Tibial nerve (tissue), 4 donors: ENCODE measurements at regions not wholly inside any gene's neighbourhood (a gene's known extent, or its start where the extent isn't known, plus 50 kb on each side); places are given as distances from the start of the nearest gene placed in this dataset.

ENCODE experiments used
- DNase-seq, 2 donors: peaks; one replicate each; pipeline ENCODE4 v3.0.0-alpha.2; 2019; ENCODE audit warnings: low spot score in 2 of 2
- H3K27ac ChIP-seq, 4 donors: fragments of 200-600 bp; sonication (generic) in 3 of 4; one replicate each; pipeline ENCODE4 v1.5.1; 2017 to 2019; ENCODE audit warnings: mild to moderate bottlenecking in 1 of 4
- H3K27me3 ChIP-seq, 2 donors: fragments of 200-600 bp; sonication (generic) in 1 of 2; one replicate each; pipeline versions ENCODE4 v1.5.1 to v1.6.0; 2017 to 2019
- H3K36me3 ChIP-seq, 3 donors: fragments of 200-600 bp; sonication (generic); one replicate each; pipeline ENCODE4 v1.5.1; 2018 to 2019
- H3K4me1 ChIP-seq, 4 donors: fragments of 200-600 bp; sonication (generic) in 3 of 4; one replicate each; pipeline ENCODE4 v1.5.1; 2017 to 2019
- H3K4me3 ChIP-seq, 4 donors: fragments of 200-600 bp; sonication (generic) in 3 of 4; one replicate each; pipeline ENCODE4 v1.5.1; 2017 to 2019; ENCODE audit warnings: mild to moderate bottlenecking in 1 of 4, moderate library complexity in 1 of 4
- H3K9me3 ChIP-seq, 4 donors: fragments of 200-600 bp; sonication (generic) in 3 of 4; one replicate each; pipeline ENCODE4 v1.5.1; 2017 to 2019
- EP300 ChIP-seq, 2 donors: sonication (generic); formaldehyde crosslinking; IDR thresholded peaks; one replicate each; pipeline ENCODE4 v1.6.1; 2017; ENCODE audit warnings: antibody characterized with exemption in 2 of 2, mild to moderate bottlenecking in 1 of 2
- POLR2A ChIP-seq, 2 donors: fragments of 450-650 bp; IDR thresholded peaks; one replicate each; pipeline ENCODE4 v1.6.1; 2017; ENCODE audit warnings: antibody characterized with exemption in 2 of 2, mild to moderate bottlenecking in 2 of 2, moderate library complexity in 2 of 2
- WGBS, 2 donors: methylation state at CpG; one replicate each; pipeline ENCODE4 v1.1.5; 2018; 5-methylcytosine and 5-hydroxymethylcytosine counted together
- TF ChIP-seq, protein P1 (sequence below), 5 experiments: fragments of 200-600 bp in 3 of 5; fragments of 450-650 bp in 2 of 5; sonication (generic) in 3 of 5; IDR thresholded peaks; one replicate each; pipeline ENCODE4 v1.5.1; 2016 to 2019; ENCODE audit warnings: antibody characterized with exemption in 5 of 5, mild to moderate bottlenecking in 3 of 5, moderate library complexity in 2 of 5

DNA sequence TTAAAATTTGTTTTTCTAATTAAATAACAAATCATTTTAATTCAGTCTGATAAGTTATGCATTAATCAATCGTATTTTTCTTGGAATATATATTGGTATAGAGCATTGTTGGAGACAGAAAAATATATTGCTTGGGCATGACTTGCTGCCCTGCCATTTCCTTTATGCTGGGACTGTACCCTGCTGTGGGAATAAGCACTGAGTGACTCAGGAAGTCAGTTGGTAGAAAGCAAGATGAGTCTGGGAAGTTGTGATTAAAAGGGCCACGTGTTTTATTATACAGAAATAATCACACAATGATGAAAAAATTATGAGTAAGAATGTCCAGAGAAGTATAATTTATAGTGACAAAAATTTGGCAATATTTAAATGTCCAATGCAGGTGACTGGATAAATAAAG is 139.5 kb downstream of the KIF18A start:
- Histone ChIP-seq H3K4me3 (no peak overlapping the region), H3K9me3 (no peaks in the 10 kb centered on the region), H3K27ac (no peak overlapping the region), H3K36me3 (no peaks in the 10 kb centered on the region), H3K4me1 (no peaks in the 10 kb centered on the region), H3K27me3 (no peaks in the 10 kb centered on the region)
- TF ChIP-seq POLR2A (IDR thresholded peaks at IDR 0.05): no peak
- no peak for TF ChIP-seq EP300 (IDR thresholded peaks at IDR 0.05)
- TF ChIP-seq, protein P1, sequence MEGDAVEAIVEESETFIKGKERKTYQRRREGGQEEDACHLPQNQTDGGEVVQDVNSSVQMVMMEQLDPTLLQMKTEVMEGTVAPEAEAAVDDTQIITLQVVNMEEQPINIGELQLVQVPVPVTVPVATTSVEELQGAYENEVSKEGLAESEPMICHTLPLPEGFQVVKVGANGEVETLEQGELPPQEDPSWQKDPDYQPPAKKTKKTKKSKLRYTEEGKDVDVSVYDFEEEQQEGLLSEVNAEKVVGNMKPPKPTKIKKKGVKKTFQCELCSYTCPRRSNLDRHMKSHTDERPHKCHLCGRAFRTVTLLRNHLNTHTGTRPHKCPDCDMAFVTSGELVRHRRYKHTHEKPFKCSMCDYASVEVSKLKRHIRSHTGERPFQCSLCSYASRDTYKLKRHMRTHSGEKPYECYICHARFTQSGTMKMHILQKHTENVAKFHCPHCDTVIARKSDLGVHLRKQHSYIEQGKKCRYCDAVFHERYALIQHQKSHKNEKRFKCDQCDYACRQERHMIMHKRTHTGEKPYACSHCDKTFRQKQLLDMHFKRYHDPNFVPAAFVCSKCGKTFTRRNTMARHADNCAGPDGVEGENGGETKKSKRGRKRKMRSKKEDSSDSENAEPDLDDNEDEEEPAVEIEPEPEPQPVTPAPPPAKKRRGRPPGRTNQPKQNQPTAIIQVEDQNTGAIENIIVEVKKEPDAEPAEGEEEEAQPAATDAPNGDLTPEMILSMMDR (IDR thresholded peaks at IDR 0.05): no peak
- no peak for DNase-seq
- 71 to 76% methylated on average over 2 of the region's 2 CpGs for WGBS, 2 donors

DNA sequence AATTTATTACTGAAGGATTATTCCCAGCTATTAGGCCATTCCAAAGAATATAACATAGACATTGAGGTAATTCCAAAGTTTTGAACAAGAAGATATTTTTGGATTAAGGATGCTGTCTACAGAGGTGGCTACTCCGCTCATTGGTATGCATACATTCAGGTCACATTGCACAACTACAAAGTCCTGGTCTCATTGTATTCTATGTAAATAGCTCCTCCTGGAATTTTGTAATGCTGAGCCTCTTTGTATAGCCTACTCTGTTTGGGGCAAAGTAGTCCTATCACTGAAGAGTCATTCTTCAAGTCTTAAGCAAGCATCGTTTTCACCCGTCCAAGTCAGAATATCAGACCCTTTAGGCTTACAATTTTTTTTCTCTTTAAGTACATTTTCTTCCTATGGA is 142.4 kb downstream of the KIF18A start:
- Histone ChIP-seq H3K27me3 (no peaks in the 10 kb centered on the region), H3K4me3 (no peak overlapping the region), H3K36me3 (no peaks in the 10 kb centered on the region), H3K27ac (no peak overlapping the region), H3K9me3 (no peaks in the 10 kb centered on the region), H3K4me1 (no peaks in the 10 kb centered on the region)
- no peak for DNase-seq
- TF ChIP-seq EP300 (IDR thresholded peaks at IDR 0.05) (no peak), POLR2A (IDR thresholded peaks at IDR 0.05) (no peak)
- TF ChIP-seq, protein P1 (IDR thresholded peaks at IDR 0.05): no peak
- 76 to 82% methylated on average over 3 of the region's 3 CpGs for WGBS, 2 donors

DNA sequence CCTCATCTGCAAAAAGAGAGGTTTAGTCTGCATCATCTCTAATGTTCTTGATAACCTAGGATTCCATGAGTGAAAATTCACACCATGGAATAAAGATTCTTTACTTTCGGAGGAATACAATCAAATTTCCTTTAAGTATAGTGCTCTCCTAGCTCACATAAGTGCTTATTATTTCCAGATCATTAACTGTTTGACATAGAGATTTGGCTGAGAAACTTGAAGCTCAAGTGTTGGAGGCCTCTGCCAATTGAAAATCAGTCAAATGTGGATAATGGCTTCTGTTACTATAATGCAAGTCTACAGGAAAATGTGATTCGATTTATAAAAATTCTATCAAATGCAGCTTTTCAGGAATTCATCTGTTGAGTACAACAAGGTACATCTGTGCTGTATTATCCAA is 144.6 kb downstream of the KIF18A start:
- DNase-seq: no peak
- no peaks in the 10 kb centered on the region for H3K27me3 ChIP-seq
- no peak for TF ChIP-seq EP300 (IDR thresholded peaks at IDR 0.05)
- TF ChIP-seq, protein P1 (IDR thresholded peaks at IDR 0.05): no peak
- TF ChIP-seq POLR2A (IDR thresholded peaks at IDR 0.05): no peak
- H3K4me1 ChIP-seq: no peaks in the 10 kb centered on the region
- WGBS, 2 donors: 67 to 79% methylated on average over 2 of the region's 2 CpGs
- no peak overlapping the region for H3K4me3 ChIP-seq
- H3K9me3 ChIP-seq: no peaks in the 10 kb centered on the region
- no peaks in the 10 kb centered on the region for H3K36me3 ChIP-seq
- no peak overlapping the region for H3K27ac ChIP-seq

DNA sequence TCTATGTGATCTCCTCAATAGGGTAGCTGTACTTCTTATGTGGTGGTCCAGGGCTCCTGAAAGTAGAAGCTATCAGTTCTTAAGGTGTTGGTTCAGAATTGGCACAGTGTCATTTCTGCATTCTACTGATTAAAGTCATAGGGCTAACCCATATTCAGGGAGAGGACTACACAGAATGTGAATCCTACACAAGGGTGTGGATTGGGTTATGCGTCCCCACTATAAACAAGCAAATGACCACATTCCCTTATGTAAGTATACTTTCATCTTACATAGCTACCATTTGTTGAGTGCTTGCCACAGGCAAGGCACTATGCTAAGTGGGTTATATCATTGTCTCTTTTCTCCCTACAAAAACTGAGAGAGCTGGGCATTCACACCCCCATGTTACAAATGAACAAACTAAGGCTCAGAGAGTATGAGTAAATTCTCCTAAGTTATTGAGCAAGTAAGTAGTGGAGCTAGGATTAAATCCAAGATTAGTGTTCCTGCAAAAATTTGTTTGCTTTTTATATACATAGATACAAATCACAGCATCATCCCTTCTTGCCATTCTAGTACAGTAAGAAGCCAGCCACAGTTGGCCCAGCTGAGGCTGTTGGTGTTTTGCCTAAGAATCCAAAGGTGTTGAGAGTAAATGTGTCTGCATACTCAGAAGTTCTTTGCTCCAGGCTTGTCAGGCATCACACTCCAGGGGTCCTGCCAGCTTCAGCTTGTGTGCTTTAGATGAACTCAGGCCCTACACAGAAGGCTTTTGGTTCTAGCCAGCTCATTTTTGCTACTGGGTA is 157.8 kb downstream of the KIF18A start:
- H3K36me3 ChIP-seq: no peaks in the 10 kb centered on the region
- no peaks in the 10 kb centered on the region for H3K9me3 ChIP-seq
- H3K4me3 ChIP-seq: no peak overlapping the region
- H3K4me1 ChIP-seq: no peaks in the 10 kb centered on the region
- no peaks in the 10 kb centered on the region for H3K27me3 ChIP-seq
- no peak for DNase-seq
- TF ChIP-seq EP300 (IDR thresholded peaks at IDR 0.05) (no peak), POLR2A (IDR thresholded peaks at IDR 0.05) (no peak)
- TF ChIP-seq, protein P1 (IDR thresholded peaks at IDR 0.05): no peak
- WGBS, 2 donors: 88 to 100% methylated on average over 1 of the region's 1 CpG
- H3K27ac ChIP-seq: no peak overlapping the region

DNA sequence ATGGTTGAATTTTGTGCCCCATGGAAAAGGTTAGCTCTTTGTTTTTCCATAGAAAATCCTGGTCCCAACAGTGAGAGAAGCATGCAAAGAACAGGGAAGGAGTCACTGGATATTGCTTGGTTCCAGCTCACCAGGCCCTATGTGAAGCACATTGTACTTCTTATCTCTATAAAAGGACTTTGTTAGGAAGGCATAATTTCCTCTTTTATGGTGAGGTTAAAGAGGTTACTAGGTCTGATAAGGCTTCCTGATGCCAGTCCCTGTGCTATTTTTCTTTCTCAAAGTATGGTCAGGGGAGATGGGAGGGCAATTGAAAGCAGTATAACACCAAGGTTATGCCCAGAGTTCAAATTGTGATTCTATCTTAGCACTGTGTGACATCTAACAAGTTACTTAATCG is 162.6 kb downstream of the KIF18A start:
- Histone ChIP-seq H3K36me3 (no peaks in the 10 kb centered on the region), H3K27me3 (no peaks in the 10 kb centered on the region), H3K4me3 (no peak overlapping the region), H3K27ac (no peak overlapping the region), H3K9me3 (no peaks in the 10 kb centered on the region), H3K4me1 (no peaks in the 10 kb centered on the region)
- TF ChIP-seq, protein P1 (IDR thresholded peaks at IDR 0.05): no peak
- TF ChIP-seq POLR2A (IDR thresholded peaks at IDR 0.05) (no peak), EP300 (IDR thresholded peaks at IDR 0.05) (no peak)
- 95 to 97% methylated on average over 1 of the region's 1 CpG for WGBS, 2 donors
- DNase-seq: no peak
